H1 (cell line): ENCODE measurements at regions not wholly inside any gene's neighbourhood (a gene's known extent, or its start where the extent isn't known, plus 50 kb on each side); places are given as distances from the start of the nearest gene placed in this dataset.

Source experiments
- CTCF ChIA-PET: fragments of 300-600 bp; sonication (Branson Sonifier 250); formaldehyde crosslinking; loops from one replicate; lab custom pipeline; 2021; ENCODE audit not compliant: partially characterized antibody; lab: Charles Lee
- POLR2A ChIA-PET: fragments of 300-600 bp; sonication (Branson Sonifier 250); formaldehyde crosslinking; loops from one replicate; lab custom pipeline; 2021; ENCODE audit warnings: inconsistent platforms; ENCODE audit not compliant: partially characterized antibody; lab: Charles Lee
- DNase-seq, 2 experiments: peaks; one replicate each; pipeline versions ENCODE4 v3.0.0 to v3.0.0-alpha.2; 2010 to 2022; ENCODE audit warnings: low spot score in 2 of 2, low read depth in 1 of 2, mixed read lengths in 1 of 2
- FAIRE-seq: peaks from 2 replicates; lab custom pipeline; 2011; peaks lifted over from hg19 to GRCh38; lab: Jason Lieb, UNC
- H2AFZ ChIP-seq: 2 replicates; pipeline ENCODE4 v1.8.1; 2012; ENCODE audit warnings: low read length, inconsistent platforms
- H2AK5ac ChIP-seq: 2 replicates; pipeline ENCODE4 v1.6.1; 2013; ENCODE audit warnings: low read depth, low read length
- H2BK120ac ChIP-seq: replicated peaks from 2 replicates; pipeline ENCODE3; 2013; ENCODE audit warnings: low read depth, low read length, inconsistent platforms
- H2BK12ac ChIP-seq: 2 replicates; pipeline ENCODE4 v1.6.1; 2013; ENCODE audit warnings: low read depth, low read length
- H2BK15ac ChIP-seq: 2 replicates; pipeline ENCODE4 v1.6.1; 2013; ENCODE audit warnings: low read length
- H2BK20ac ChIP-seq: 2 replicates; pipeline ENCODE4 v1.6.1; 2013; ENCODE audit warnings: low read length
- H2BK5ac ChIP-seq: 2 replicates; pipeline ENCODE4 v1.6.1; 2013; ENCODE audit warnings: low read depth, low read length
- H3K14ac ChIP-seq: 2 replicates; pipeline ENCODE4 v1.6.1; 2013; ENCODE audit warnings: inconsistent platforms; ENCODE audit not compliant: insufficient read length
- H3K18ac ChIP-seq: 2 replicates; pipeline ENCODE4 v1.6.1; 2013; ENCODE audit warnings: low read length; ENCODE audit errors: extremely low read depth
- H3K23ac ChIP-seq: 2 replicates; pipeline ENCODE4 v1.6.1; 2013; ENCODE audit warnings: inconsistent platforms; ENCODE audit not compliant: insufficient read length
- H3K23me2 ChIP-seq: 2 replicates; pipeline ENCODE4 v1.6.1; 2013; ENCODE audit warnings: low read depth, low read length
- H3K27ac ChIP-seq: 2 replicates; pipeline ENCODE4 v1.6.1; 2011; ENCODE audit warnings: low read depth, low read length, inconsistent platforms
- H3K27me3 ChIP-seq, 4 experiments: replicated peaks in 1 of 4; 1 replicate in 1 of 4; 2 replicates in 3 of 4; pipeline versions ENCODE4 v1.6.1 to v1.8.1; 2011 to 2013; ENCODE audit warnings: low read length in 3 of 4, mild to moderate bottlenecking in 3 of 4, inconsistent platforms in 2 of 4, mixed read lengths in 2 of 4, moderate library complexity in 1 of 4; ENCODE audit not compliant: control insufficient read depth in 3 of 4, insufficient read depth in 3 of 4; ENCODE audit errors: extremely low read depth in 1 of 4
- H3K36me3 ChIP-seq, 4 experiments: 2 replicates each; pipeline versions ENCODE4 v1.6.1 to v1.8.1; 2011 to 2013; ENCODE audit warnings: mild to moderate bottlenecking in 4 of 4, low read length in 3 of 4, moderate library complexity in 2 of 4, control low read depth in 1 of 4, inconsistent platforms in 1 of 4; ENCODE audit not compliant: insufficient read depth in 4 of 4, control insufficient read depth in 2 of 4
- H3K4ac ChIP-seq: replicated peaks from 2 replicates; pipeline ENCODE3; 2013; ENCODE audit warnings: low read length, low read depth, mixed read lengths, inconsistent platforms; ENCODE audit not compliant: insufficient read length
- H3K4me1 ChIP-seq, 4 experiments: replicated peaks in 1 of 4; 1 replicate in 1 of 4; 2 replicates in 3 of 4; pipeline versions ENCODE4 v1.6.1 to v1.8.1; 2011 to 2013; ENCODE audit warnings: low read length in 3 of 4, inconsistent platforms in 2 of 4, mixed read lengths in 1 of 4; ENCODE audit not compliant: insufficient read depth in 4 of 4, control insufficient read depth in 3 of 4
- H3K4me2 ChIP-seq, 2 experiments: 2 replicates each; pipeline versions ENCODE4 v1.6.1 to v1.8.1; 2011 to 2013; ENCODE audit warnings: low read depth in 2 of 2, low read length in 2 of 2, control low read depth in 1 of 2, inconsistent platforms in 1 of 2, mild to moderate bottlenecking in 1 of 2; ENCODE audit not compliant: insufficient read depth in 1 of 2
- H3K4me3 ChIP-seq, 4 experiments: fragments of 200-600, 300-600 bp in 1 of 4; sonication (generic), shearing (Covaris generic), sonication (Bioruptor Twin) in 1 of 4; 2 replicates each; pipeline versions ENCODE4 v1.5.1 to v1.8.1; 2011 to 2016; ENCODE audit warnings: low read length in 4 of 4, low read depth in 3 of 4, control low read depth in 2 of 4, inconsistent platforms in 2 of 4, mild to moderate bottlenecking in 2 of 4, mixed read lengths in 1 of 4, moderate library complexity in 1 of 4; ENCODE audit not compliant: insufficient read depth in 2 of 4; ENCODE audit errors: extremely low read depth in 1 of 4
- H3K56ac ChIP-seq: replicated peaks from 2 replicates; pipeline ENCODE3; 2013; ENCODE audit warnings: low read depth, mild to moderate bottlenecking, mixed read lengths, low read length, inconsistent platforms; ENCODE audit not compliant: insufficient read length
- H3K79me1 ChIP-seq: 2 replicates; pipeline ENCODE4 v1.6.1; 2013; ENCODE audit warnings: low read depth, low read length, control low read depth
- H3K79me2 ChIP-seq, 2 experiments: 2 replicates each; pipeline versions ENCODE4 v1.6.1 to v1.8.1; 2012 to 2013; ENCODE audit warnings: low read length in 2 of 2, mild to moderate bottlenecking in 2 of 2, inconsistent platforms in 1 of 2; ENCODE audit not compliant: insufficient read depth in 2 of 2, control insufficient read depth in 1 of 2
- H3K9ac ChIP-seq, 4 experiments: replicated peaks in 1 of 4; 1 replicate in 1 of 4; 2 replicates in 3 of 4; pipeline versions ENCODE4 v1.6.1 to v1.8.1; 2011 to 2013; ENCODE audit warnings: low read depth in 3 of 4, low read length in 3 of 4, control low read depth in 2 of 4, mild to moderate bottlenecking in 2 of 4, moderate library complexity in 2 of 4, inconsistent platforms in 1 of 4; ENCODE audit errors: extremely low read depth in 1 of 4
- H3K9me3 ChIP-seq, 2 experiments: 2 replicates each; pipeline versions ENCODE4 v1.6.1 to v1.8.1; 2012 to 2013; ENCODE audit warnings: mild to moderate bottlenecking in 2 of 2, moderate library complexity in 2 of 2, control low read depth in 1 of 2, inconsistent platforms in 1 of 2, low read depth in 1 of 2, low read length in 1 of 2, mixed read lengths in 1 of 2; ENCODE audit not compliant: insufficient read depth in 2 of 2
- H4K20me1 ChIP-seq, 2 experiments: replicated peaks in 1 of 2; 2 replicates each; pipeline versions ENCODE3 to v1.8.1; 2011 to 2013; ENCODE audit warnings: inconsistent platforms in 2 of 2, low read length in 2 of 2, mild to moderate bottlenecking in 1 of 2; ENCODE audit not compliant: insufficient read depth in 2 of 2, control insufficient read depth in 1 of 2
- H4K5ac ChIP-seq: 2 replicates; pipeline ENCODE4 v1.6.1; 2013; ENCODE audit warnings: low read length, low read depth, mixed read lengths, inconsistent platforms; ENCODE audit not compliant: insufficient read length
- H4K8ac ChIP-seq: 2 replicates; pipeline ENCODE4 v1.8.0; 2013; ENCODE audit warnings: mild to moderate bottlenecking, moderate library complexity, low read length, inconsistent platforms; ENCODE audit not compliant: insufficient read depth; ENCODE audit errors: extremely low read depth
- H4K91ac ChIP-seq: replicated peaks from 2 replicates; pipeline ENCODE3; 2013; ENCODE audit warnings: low read length, mixed read lengths, inconsistent platforms; ENCODE audit not compliant: insufficient read length
- NANOG ChIP-seq: IDR thresholded peaks from 2 replicates; pipeline ENCODE4 v1.6.1; 2011; ENCODE audit warnings: low read length, low read depth, mild to moderate bottlenecking, inconsistent platforms; ENCODE audit not compliant: insufficient read depth, poor library complexity, severe bottlenecking
- NRF1 ChIP-seq: IDR thresholded peaks from 2 replicates; pipeline ENCODE4 v1.6.1; 2011; ENCODE audit warnings: mild to moderate bottlenecking, low read depth, low read length, improper control_type of control experiment
- SIX5 ChIP-seq: IDR thresholded peaks from 2 replicates; pipeline ENCODE4 v1.6.1; 2011; ENCODE audit warnings: mild to moderate bottlenecking, low read depth, low read length
- SUZ12 ChIP-seq: fragments of 200-600 bp; sonication (generic); IDR thresholded peaks from 2 replicates; pipeline ENCODE4 v1.6.1; 2012; ENCODE audit warnings: mild to moderate bottlenecking, inconsistent platforms, low read length, moderate library complexity, mixed read lengths
- WGBS, 2 experiments: shearing (Covaris generic) in 1 of 2; methylation state at CpG; one replicate each; pipeline versions ENCODE4 v1.1.6 to v1.1.7; 2013 to 2015; ENCODE audit warnings: low lambda C conversion rate in 2 of 2, mixed read lengths in 2 of 2, inconsistent platforms in 1 of 2, low coverage in 1 of 2, missing lambda C conversion rate in 1 of 2; ENCODE audit not compliant: insufficient replicate concordance in 2 of 2, insufficient coverage in 1 of 2, insufficient read length in 1 of 2; ENCODE audit errors: extremely low coverage in 1 of 2, missing lambda C conversion rate in 1 of 2; 5-methylcytosine and 5-hydroxymethylcytosine counted together
- TF ChIP-seq, protein P1 (sequence below), 3 experiments: IDR thresholded peaks; 1 replicate in 2 of 3; 2 replicates in 1 of 3; pipeline versions ENCODE4 v1.5.1 to v1.6.1; 2011; ENCODE audit warnings: low read length in 3 of 3, mild to moderate bottlenecking in 3 of 3, inconsistent platforms in 2 of 3, low read depth in 1 of 3, moderate library complexity in 1 of 3; ENCODE audit not compliant: insufficient read depth in 1 of 3; ENCODE audit errors: control extremely low read depth in 1 of 3

DNA sequence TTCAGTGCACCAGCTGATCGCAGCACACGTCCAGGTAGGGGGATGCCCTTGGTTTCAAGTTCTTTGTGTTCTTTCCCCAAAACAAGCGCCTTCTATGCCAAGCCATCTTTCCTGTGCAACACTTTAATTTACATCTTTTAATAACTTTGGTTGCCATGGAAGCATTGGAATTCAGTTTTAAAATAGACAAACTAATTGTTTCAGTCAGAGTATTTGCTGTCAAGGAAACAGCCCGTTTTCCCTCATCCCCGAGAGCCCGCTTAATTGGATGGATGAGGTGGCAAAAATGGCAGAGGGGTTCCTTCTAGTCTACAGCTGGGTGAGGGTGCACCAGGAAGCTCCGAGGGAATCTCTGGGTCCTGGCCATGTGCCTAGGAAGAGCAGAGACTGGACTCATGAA is 793.7 kb upstream of the EEF2KMT start:
- H3K9ac ChIP-seq: no peak overlapping the region
- no peak overlapping the region for H2BK20ac ChIP-seq
- CTCF ChIA-PET: interaction anchor here (1.7 kb wide), 1 partner anchor 21 kb away, joined by 5 read pairs; no protein-coding TSS in a partner anchor
- H4K8ac ChIP-seq: no peak overlapping the region
- no peaks in the 10 kb centered on the region for H3K36me3 ChIP-seq
- WGBS, 2 experiments: 91% methylated on average over 7 of the region's 7 CpGs; no CpG with 5 or more reads in 1 of the 2 experiments
- H2AK5ac ChIP-seq: no peak overlapping the region
- no peak overlapping the region for H2BK5ac ChIP-seq
- FAIRE-seq: no peak
- TF ChIP-seq NANOG: no peak
- no peak for TF ChIP-seq SUZ12
- TF ChIP-seq SIX5: no peak
- TF ChIP-seq, protein P1, sequence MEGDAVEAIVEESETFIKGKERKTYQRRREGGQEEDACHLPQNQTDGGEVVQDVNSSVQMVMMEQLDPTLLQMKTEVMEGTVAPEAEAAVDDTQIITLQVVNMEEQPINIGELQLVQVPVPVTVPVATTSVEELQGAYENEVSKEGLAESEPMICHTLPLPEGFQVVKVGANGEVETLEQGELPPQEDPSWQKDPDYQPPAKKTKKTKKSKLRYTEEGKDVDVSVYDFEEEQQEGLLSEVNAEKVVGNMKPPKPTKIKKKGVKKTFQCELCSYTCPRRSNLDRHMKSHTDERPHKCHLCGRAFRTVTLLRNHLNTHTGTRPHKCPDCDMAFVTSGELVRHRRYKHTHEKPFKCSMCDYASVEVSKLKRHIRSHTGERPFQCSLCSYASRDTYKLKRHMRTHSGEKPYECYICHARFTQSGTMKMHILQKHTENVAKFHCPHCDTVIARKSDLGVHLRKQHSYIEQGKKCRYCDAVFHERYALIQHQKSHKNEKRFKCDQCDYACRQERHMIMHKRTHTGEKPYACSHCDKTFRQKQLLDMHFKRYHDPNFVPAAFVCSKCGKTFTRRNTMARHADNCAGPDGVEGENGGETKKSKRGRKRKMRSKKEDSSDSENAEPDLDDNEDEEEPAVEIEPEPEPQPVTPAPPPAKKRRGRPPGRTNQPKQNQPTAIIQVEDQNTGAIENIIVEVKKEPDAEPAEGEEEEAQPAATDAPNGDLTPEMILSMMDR (IDR thresholded peaks at IDR 0.05; ENCODE audit: control extremely low read depth in 1 of 3, insufficient read depth in 1 of 3, low read depth in 1 of 3, low read length in 3 of 3): no peak
- TF ChIP-seq NRF1: no peak
- H2AFZ ChIP-seq: no peak overlapping the region
- H3K4me3 ChIP-seq: no peak overlapping the region
- no peaks in the 10 kb centered on the region for H3K4me1 ChIP-seq
- DNase-seq: no peak
- H2BK120ac ChIP-seq: no peak overlapping the region
- no peak overlapping the region for H3K27ac ChIP-seq
- H3K23ac ChIP-seq: no peak overlapping the region
- H2BK12ac ChIP-seq: no peak overlapping the region
- no peak overlapping the region for H3K18ac ChIP-seq
- H3K27me3 ChIP-seq: no peaks in the 10 kb centered on the region
- no peak overlapping the region for H4K5ac ChIP-seq
- no peak overlapping the region for H3K4me2 ChIP-seq
- H4K91ac ChIP-seq: no peak overlapping the region
- no peaks in the 10 kb centered on the region for H3K9me3 ChIP-seq
- no peak overlapping the region for H3K4ac ChIP-seq
- no peak overlapping the region for H3K56ac ChIP-seq
- no peak overlapping the region for H2BK15ac ChIP-seq
- H4K20me1 ChIP-seq: no peaks in the 10 kb centered on the region
- POLR2A ChIA-PET: no interaction called here
- no peaks in the 10 kb centered on the region for H3K23me2 ChIP-seq
- no peaks in the 10 kb centered on the region for H3K79me1 ChIP-seq
- H3K14ac ChIP-seq: no peak overlapping the region
- no peaks in the 10 kb centered on the region for H3K79me2 ChIP-seq
